ENCODE measurements at regions not wholly inside any gene's neighbourhood (a gene's known extent, or its start where the extent isn't known, plus 50 kb on each side); places are given as distances from the start of the nearest gene placed in this dataset.

DNA sequence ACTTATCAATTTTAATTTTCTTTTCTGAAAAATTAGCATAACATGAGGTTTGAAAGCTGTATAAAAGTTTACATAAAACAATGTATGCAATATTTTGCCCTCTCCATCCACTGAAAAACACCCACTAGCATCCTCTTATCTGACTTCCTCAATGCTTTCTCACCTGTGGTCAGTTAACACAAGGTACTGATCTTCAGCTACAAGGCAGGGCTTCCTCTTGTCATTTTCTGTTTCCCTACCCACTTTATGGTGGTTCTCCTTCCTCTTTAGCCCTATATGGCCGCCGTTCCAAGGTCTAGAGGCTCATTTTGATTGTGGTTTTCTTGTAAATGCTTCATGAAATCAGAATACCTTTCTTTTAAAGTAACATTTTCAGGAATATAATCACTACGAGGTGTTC is 618.6 kb upstream of the CPEB2 start:
- TF ChIP-seq, protein P1, sequence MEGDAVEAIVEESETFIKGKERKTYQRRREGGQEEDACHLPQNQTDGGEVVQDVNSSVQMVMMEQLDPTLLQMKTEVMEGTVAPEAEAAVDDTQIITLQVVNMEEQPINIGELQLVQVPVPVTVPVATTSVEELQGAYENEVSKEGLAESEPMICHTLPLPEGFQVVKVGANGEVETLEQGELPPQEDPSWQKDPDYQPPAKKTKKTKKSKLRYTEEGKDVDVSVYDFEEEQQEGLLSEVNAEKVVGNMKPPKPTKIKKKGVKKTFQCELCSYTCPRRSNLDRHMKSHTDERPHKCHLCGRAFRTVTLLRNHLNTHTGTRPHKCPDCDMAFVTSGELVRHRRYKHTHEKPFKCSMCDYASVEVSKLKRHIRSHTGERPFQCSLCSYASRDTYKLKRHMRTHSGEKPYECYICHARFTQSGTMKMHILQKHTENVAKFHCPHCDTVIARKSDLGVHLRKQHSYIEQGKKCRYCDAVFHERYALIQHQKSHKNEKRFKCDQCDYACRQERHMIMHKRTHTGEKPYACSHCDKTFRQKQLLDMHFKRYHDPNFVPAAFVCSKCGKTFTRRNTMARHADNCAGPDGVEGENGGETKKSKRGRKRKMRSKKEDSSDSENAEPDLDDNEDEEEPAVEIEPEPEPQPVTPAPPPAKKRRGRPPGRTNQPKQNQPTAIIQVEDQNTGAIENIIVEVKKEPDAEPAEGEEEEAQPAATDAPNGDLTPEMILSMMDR (IDR thresholded peaks at IDR 0.05; ENCODE audit: low read length): no peak
- no peak for TF ChIP-seq EZH2 (optimal IDR thresholded peaks at IDR 0.05; ENCODE audit: low read depth, low read length)

Measured in MM.1S (cell line).